HAP-1 (cell line): ENCODE measurements at regions not wholly inside any gene's neighbourhood (a gene's known extent, or its start where the extent isn't known, plus 50 kb on each side); places are given as distances from the start of the nearest gene placed in this dataset.

Experiments
- DNase-seq, 2 experiments: peaks; one replicate each; pipeline ENCODE4 v3.0.0-alpha.2; 2016 to 2020; ENCODE audit warnings: low spot score in 2 of 2
- H3K27me3 ChIP-seq: fragments of 250-450 bp; sonication (Bioruptor Pico); 2 replicates; pipeline ENCODE4 v1.5.1; 2020; ENCODE audit warnings: low read depth, mild to moderate bottlenecking, moderate library complexity
- H3K36me3 ChIP-seq: fragments of 250-450 bp; sonication (Bioruptor Pico); replicated peaks from 2 replicates; pipeline ENCODE4 v1.5.1; 2020; ENCODE audit warnings: mild to moderate bottlenecking
- H3K4me1 ChIP-seq: fragments of 250-450 bp; sonication (Bioruptor Pico); 2 replicates; pipeline ENCODE4 v1.5.1; 2020; ENCODE audit warnings: mild to moderate bottlenecking
- H3K4me3 ChIP-seq: fragments of 250-450 bp; sonication (Bioruptor Pico); 2 replicates; pipeline ENCODE4 v1.5.1; 2020; ENCODE audit warnings: mild to moderate bottlenecking, moderate library complexity
- H3K9me3 ChIP-seq: fragments of 250-450 bp; sonication (Bioruptor Pico); 2 replicates; pipeline ENCODE4 v1.5.1; 2020; ENCODE audit warnings: mild to moderate bottlenecking, moderate library complexity
- in situ Hi-C: fragments of 300-500 bp; cut with MboI; formaldehyde crosslinking; loops from 3 replicates; pipeline ENCODE4 v1.14.3; 2020; ENCODE audit warnings: low sequenced_read_pairs, inconsistent platforms, mixed read lengths

DNA sequence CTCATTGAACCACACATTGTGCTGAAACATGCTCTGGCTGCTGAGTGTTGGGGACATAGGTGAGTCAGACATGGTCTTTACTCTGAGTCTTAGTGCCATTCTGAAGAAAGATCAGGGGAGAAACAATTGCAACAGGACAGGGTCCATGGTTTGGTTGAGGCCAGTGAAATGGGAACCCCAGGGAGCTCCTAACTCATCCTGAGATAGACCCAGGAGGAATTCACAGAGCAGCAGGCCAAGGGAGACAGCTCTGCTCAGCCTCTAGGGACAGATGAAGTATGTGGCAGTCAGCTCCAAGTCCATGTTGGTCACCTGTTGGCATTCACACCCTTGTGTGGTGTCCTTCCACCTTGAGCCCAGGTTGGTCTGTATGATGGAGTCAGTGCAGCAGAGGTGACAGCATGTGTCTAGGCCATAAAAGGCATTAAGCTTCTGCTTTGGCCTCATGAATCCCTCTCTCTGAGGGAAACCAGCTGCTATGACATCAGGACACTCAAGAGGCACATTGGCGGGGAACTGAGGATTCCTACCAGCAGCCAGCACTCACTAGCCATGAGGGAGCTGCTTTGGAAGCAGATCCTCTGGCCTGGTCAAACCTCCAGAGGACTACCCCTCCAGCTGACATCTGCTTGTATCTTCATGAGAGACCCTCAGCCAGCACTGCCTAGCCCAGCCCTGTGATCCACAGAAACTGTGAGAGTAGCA lies 50.3 kb upstream of the MYEOV start:
- Histone ChIP-seq H3K4me1 (no peaks in the 10 kb centered on the region), H3K27me3 (no peaks in the 10 kb centered on the region), H3K36me3 (no peaks in the 10 kb centered on the region), H3K4me3 (no peak overlapping the region), H3K9me3 (no peaks in the 10 kb centered on the region)
- in situ Hi-C loops: no loop called here
- DNase-seq: no peak
